Rectal smooth muscle tissue (tissue), 1 donor: ENCODE measurements at regions not wholly inside any gene's neighbourhood (a gene's known extent, or its start where the extent isn't known, plus 50 kb on each side); places are given as distances from the start of the nearest gene placed in this dataset.

Source experiments
- H3K27ac ChIP-seq: one replicate; pipeline ENCODE4 v1.7.0; 2013; ENCODE audit warnings: low read depth, low read length, inconsistent platforms
- H3K27me3 ChIP-seq: one replicate; pipeline ENCODE4 v1.7.0; 2013; ENCODE audit warnings: low read length; ENCODE audit not compliant: control insufficient read depth, insufficient read depth
- H3K36me3 ChIP-seq: one replicate; pipeline ENCODE4 v1.7.0; 2013; ENCODE audit warnings: low read length; ENCODE audit not compliant: control insufficient read depth, insufficient read depth
- H3K4me1 ChIP-seq: one replicate; pipeline ENCODE4 v1.7.0; 2013; ENCODE audit warnings: low read length; ENCODE audit not compliant: control insufficient read depth, insufficient read depth
- H3K4me3 ChIP-seq: one replicate; pipeline ENCODE4 v1.7.0; 2013; ENCODE audit warnings: low read length
- H3K9ac ChIP-seq: one replicate; pipeline ENCODE4 v1.7.0; 2013; ENCODE audit warnings: low read length

DNA sequence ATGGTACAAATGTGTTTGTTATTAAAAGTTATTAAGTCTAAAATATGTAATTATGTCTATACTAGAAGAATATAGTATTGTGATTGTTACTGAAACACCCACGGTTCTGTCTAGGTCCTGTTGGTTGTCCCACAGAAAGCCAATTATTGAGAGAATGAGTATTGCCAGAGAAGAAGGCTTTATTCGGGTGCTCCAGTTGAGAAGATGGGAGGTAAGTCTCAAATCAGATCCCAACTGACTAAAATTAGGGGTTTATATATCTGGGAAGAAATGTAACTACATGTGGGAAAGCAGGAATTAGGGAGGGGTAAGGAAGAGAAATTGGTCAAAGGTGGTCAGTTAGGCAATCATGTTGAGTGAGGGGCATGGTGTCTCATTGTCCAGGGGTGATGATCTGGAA is 798.4 kb downstream of the PCDH17 start:
- Histone ChIP-seq H3K4me1 (no peaks in the 10 kb centered on the region), H3K27me3 (no peaks in the 10 kb centered on the region), H3K36me3 (no peaks in the 10 kb centered on the region), H3K9ac (no peak overlapping the region), H3K27ac (no peak overlapping the region), H3K4me3 (no peak overlapping the region)

DNA sequence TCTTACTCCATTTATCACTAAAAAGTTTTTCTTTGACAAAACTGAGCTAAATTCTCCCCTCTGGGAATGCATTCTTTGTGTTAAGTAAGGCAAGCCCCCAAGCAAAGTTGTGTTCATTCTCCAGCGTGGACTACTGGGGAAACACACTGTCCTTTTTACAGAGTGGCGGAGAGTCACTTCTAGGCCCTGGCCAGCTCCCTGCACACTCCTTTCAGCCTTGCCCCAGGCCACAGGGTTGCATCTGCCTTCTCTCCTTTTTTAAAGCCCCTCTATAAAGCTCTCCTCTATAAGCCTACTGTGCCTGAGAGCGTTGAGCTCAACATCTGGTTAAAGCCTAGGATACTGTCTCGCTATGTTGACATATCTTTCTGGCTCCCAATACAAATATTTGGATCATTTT is 803.4 kb downstream of the PCDH17 start:
- H3K36me3 ChIP-seq = no peaks in the 10 kb centered on the region
- no peaks in the 10 kb centered on the region for H3K4me1 ChIP-seq
- H3K9ac ChIP-seq = no peak overlapping the region
- H3K4me3 ChIP-seq = no peak overlapping the region
- no peaks in the 10 kb centered on the region for H3K27me3 ChIP-seq
- H3K27ac ChIP-seq = no peak overlapping the region

DNA sequence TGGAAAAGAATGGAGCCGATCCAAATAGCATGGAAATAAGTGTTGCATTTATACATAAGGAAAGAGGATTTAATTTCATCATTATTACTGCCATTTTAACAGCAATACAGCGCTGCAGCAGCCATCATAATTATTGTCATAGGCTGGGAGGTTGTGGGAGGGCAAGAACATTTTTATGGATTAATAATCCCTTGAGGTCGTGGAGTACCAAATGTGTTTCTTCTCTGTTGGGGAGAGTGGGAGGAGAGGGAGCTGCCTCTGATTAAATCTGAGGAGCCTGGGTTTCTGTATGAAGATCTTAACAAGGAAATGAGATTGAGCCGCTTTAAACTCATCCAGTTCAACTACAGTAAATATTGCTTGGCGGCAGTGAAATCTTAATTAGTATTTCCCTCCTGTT is 805.9 kb downstream of the PCDH17 start:
- H3K36me3 ChIP-seq = no peaks in the 10 kb centered on the region
- no peaks in the 10 kb centered on the region for H3K4me1 ChIP-seq
- no peak overlapping the region for H3K27ac ChIP-seq
- H3K4me3 ChIP-seq = no peak overlapping the region
- H3K9ac ChIP-seq = no peak overlapping the region
- H3K27me3 ChIP-seq = no peaks in the 10 kb centered on the region

DNA sequence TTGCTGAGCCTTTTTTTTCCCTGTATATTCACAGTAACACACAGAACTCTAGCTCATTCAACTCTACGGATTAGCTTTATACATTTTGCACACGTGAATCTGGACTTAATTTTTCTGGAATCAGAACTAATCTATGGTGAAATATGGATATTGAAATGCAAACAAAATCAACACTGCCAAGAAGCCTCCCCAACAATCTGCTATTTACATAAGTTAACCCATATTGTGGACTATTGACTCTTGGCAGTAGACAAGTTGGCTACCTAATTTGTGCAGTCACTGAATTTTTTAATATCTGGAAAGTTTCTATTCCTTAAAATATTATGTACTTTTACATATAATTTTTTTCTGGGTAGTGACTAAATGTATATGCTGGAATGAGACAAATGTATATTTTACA is 815.4 kb downstream of the PCDH17 start:
- no peaks in the 10 kb centered on the region for H3K36me3 ChIP-seq
- no peaks in the 10 kb centered on the region for H3K4me1 ChIP-seq
- H3K27me3 ChIP-seq = no peaks in the 10 kb centered on the region
- no peak overlapping the region for H3K9ac ChIP-seq
- no peak overlapping the region for H3K27ac ChIP-seq
- no peak overlapping the region for H3K4me3 ChIP-seq

DNA sequence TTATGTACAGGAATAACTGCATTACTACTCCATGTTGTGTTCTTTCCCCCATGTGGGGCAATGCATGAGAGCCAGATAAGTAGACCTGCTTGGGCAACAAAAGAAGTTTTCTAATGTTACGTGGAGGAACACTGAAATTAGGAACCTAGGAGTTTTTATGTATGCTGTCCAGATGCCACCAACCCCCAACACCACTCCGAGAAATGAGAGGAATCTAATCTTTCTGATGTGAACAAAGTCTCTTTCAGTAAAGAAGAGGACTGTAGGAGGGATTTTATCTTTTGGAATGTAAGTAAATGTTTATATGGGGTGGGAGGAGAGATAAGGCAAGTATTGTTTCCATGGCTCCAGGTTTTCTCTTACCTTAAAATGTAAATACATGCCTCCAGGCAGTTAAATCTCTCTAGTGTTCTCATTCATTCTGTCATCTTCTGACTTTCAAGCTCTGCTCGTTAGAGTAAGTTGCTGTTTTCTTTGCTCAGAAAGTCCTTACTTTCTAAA is 820.6 kb downstream of the PCDH17 start:
- Histone ChIP-seq H3K27me3 (no peaks in the 10 kb centered on the region), H3K9ac (no peak overlapping the region), H3K4me3 (no peak overlapping the region), H3K27ac (no peak overlapping the region), H3K4me1 (no peaks in the 10 kb centered on the region), H3K36me3 (no peaks in the 10 kb centered on the region)

DNA sequence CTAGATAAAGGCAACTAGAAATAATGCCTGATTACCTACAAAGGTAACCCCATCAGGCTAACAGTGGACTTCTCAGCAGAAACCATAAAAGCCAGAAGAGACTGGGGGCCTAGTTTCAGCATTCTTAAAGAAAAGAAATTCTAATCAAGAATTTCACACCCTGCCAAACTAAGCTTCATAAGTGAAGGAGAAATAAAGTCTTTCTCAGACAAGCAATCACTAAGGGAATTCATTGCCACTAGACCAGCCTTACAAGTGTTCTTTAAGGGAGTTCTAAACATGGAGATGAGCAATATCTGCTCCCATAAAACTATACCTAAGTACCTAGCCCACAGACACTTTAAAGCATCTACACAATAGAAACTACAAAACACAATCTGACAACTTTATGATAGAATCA is 823.5 kb downstream of the PCDH17 start:
- no peaks in the 10 kb centered on the region for H3K27me3 ChIP-seq
- H3K4me1 ChIP-seq = no peaks in the 10 kb centered on the region
- no peaks in the 10 kb centered on the region for H3K36me3 ChIP-seq
- H3K9ac ChIP-seq = no peak overlapping the region
- no peak overlapping the region for H3K4me3 ChIP-seq
- H3K27ac ChIP-seq = no peak overlapping the region

DNA sequence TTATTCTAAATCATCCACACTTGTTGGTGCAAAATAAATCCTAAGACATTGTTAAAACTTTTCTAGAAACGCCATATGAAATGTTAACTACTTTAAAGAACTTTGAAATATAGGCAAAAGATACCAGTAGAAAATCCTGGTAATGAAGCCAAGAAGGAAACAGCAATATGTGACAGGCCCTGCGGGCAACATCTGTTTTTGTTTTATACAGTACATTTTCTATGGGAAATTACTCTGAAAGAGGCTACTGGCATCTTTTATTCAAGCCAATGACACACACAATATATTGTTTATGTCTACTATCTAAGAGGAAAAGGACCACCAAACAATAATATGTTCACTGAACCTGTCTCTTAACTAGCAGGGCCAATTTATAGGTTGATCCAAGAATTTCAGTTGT is 829.7 kb downstream of the PCDH17 start:
- no peak overlapping the region for H3K27ac ChIP-seq
- no peak overlapping the region for H3K4me3 ChIP-seq
- no peak overlapping the region for H3K9ac ChIP-seq
- H3K36me3 ChIP-seq = no peaks in the 10 kb centered on the region
- H3K4me1 ChIP-seq = no peaks in the 10 kb centered on the region
- no peaks in the 10 kb centered on the region for H3K27me3 ChIP-seq

DNA sequence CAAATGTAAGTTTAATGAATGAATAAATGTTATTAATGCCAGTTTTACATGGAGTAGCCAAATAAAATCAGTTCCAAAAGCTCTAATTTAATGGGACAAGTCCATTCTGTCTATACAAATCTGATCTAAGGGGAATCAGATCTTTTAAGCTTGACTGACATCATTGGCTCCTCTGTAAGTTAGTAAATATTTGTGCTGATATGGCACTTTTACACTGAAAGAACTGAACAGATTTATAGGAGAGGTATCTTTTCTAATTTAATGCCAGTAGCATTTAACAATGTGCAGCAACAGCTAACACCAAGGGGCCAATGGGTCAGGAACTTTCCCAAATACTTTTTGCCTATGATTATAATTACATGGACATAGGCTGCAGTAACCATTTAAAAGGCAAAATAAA is 832.3 kb downstream of the PCDH17 start:
- H3K27me3 ChIP-seq = no peaks in the 10 kb centered on the region

DNA sequence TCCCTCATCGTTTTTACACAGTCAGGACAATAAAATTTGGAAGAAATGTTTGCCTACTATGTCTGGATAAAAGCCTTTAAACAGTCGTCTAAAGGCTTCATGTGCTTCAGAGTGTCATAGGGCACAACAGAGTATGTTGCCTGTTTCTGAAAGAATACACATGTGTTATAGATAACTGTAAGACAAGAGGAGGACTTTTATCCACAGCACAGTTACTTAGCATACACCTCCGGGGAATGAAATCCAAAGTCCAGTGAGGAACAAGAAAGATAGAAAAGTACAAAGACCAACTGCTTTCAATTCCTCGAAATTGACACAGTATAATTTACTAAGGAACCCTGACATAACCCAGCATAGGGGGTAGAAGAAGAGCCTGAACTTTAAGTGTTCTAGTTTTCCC is 835.6 kb downstream of the PCDH17 start:
- Histone ChIP-seq H3K27ac (no peak overlapping the region), H3K36me3 (no peaks in the 10 kb centered on the region), H3K4me3 (no peak overlapping the region)

More for the DNA sequence above, 832.3 kb downstream of the PCDH17 start:
- no peak overlapping the region for H3K4me3 ChIP-seq
- H3K4me1 ChIP-seq = no peaks in the 10 kb centered on the region
- no peak overlapping the region for H3K27ac ChIP-seq
- H3K36me3 ChIP-seq = no peaks in the 10 kb centered on the region
- H3K9ac ChIP-seq = no peak overlapping the region

DNA sequence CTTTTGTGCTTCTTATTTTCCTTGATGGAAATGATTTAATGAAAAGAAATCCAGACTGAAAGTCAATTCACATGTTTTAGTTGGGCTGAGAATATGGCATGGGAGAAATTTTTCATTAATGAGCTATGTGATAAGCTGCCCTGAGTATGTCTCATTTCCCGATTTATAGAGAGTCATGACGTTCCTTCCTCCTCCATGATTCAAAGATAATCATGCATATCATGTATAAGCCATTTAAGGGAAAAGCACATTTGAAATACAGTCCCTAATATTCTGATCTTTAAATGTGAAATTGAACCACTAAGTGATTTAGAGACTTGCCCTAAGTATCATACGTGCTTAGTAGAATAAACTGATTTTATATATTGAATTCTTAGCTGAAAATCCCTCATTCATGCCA is 840.9 kb downstream of the PCDH17 start:
- no peak overlapping the region for H3K4me3 ChIP-seq
- no peak overlapping the region for H3K9ac ChIP-seq
- H3K27ac ChIP-seq = no peak overlapping the region

More for the DNA sequence above, 835.6 kb downstream of the PCDH17 start:
- Histone ChIP-seq H3K9ac (no peak overlapping the region), H3K27me3 (no peaks in the 10 kb centered on the region), H3K4me1 (no peaks in the 10 kb centered on the region)

DNA sequence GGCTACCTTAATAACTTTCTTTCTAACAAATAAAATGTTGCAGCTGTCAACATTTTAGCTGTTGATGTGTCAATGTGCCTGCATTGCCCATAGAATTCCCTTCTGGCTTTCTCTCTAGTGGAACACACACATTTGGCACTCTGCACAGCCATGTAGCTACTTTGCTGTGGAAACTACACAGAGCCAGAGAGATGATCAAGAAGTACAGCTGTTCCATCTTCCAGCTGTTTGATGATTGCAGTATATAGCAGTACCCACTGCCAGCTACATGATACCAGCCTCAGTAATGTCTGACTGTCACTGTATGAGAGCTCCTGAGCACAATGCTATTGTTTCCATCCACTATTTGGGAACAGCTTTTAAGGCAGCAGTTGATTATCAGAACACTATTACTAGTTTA is 843.0 kb downstream of the PCDH17 start:
- Histone ChIP-seq H3K4me3 (no peak overlapping the region), H3K36me3 (no peaks in the 10 kb centered on the region), H3K4me1 (no peaks in the 10 kb centered on the region), H3K9ac (no peak overlapping the region), H3K27ac (no peak overlapping the region), H3K27me3 (no peaks in the 10 kb centered on the region)

More for the DNA sequence above, 840.9 kb downstream of the PCDH17 start:
- Histone ChIP-seq H3K27me3 (no peaks in the 10 kb centered on the region), H3K36me3 (no peaks in the 10 kb centered on the region), H3K4me1 (no peaks in the 10 kb centered on the region)

DNA sequence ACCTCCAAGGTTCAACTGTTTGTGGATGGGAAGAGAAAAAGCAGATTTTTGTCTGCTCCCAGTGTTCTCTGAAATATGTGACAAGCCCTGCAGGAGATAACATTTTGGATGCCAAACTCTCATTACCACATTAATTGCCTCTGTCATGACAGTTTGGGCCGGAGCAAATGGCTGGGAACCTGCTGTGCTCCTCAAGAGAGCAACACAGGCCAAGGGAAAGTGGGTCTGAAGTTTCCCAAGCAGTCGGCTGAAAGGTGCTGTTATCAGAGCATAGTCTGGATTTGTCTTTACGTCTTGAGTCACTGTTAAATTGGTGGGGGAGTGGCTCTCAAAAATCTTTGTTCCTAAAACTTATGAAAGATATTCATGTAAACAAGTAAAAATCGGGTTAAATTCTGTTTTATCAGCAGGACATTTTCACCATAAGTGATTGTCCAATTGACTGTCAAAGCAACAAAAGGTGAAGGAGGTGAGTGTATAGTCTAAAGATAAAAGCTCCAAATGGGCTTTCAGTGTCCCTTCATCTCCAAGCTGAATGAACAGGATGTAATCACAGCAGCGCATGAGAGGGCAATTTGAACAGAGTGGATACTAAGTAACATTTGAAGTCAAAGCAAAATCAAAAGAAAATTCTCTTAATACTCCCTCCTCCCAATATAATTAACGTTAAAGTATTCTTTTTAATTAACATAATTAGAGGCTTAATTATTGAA is 844.8 kb downstream of the PCDH17 start:
- Histone ChIP-seq H3K27ac (no peak overlapping the region), H3K9ac (no peak overlapping the region), H3K4me3 (no peak overlapping the region), H3K27me3 (no peaks in the 10 kb centered on the region), H3K4me1 (no peaks in the 10 kb centered on the region), H3K36me3 (no peaks in the 10 kb centered on the region)

DNA sequence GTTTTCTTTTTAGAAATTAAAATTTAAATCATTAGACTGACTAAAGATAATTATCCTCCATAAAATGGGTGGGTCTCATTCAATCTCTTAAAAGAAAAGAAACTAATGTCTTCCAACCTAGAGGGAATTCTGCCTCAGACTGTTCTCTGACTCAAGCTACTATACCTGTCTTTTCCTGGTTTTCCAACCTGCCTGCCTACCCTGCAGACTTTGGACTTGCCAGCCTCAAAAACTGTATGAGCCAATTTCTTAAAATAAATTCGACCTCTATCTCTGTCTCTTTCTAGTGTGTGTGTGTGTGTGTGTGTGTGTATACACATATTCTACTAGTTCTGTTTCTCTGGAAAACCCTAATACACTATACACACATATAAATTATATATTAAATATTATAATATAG is 847.3 kb downstream of the PCDH17 start:
- no peaks in the 10 kb centered on the region for H3K4me1 ChIP-seq
- H3K27ac ChIP-seq = no peak overlapping the region
- H3K36me3 ChIP-seq = no peaks in the 10 kb centered on the region
- no peak overlapping the region for H3K9ac ChIP-seq
- H3K4me3 ChIP-seq = no peak overlapping the region
- no peaks in the 10 kb centered on the region for H3K27me3 ChIP-seq
